GM19324 (cell line): ENCODE measurements at regions not wholly inside any gene's neighbourhood (a gene's known extent, or its start where the extent isn't known, plus 50 kb on each side); places are given as distances from the start of the nearest gene placed in this dataset.
"Not testable (repeated sequence)": the region's sequence is repeated elsewhere in the genome, so short reads cannot be mapped to it uniquely, and the experiment has no call there.

Source experiments
- ATAC-seq: cut with Tn5 transposase; IDR thresholded peaks from one replicate; pipeline ENCODE4 v1.9.1; 2021; ENCODE audit warnings: mild to moderate bottlenecking, moderate library complexity; ENCODE audit not compliant: unreplicated experiment, low FRiP score

- ATAC-seq: no peak
These were observed 366.7 kb upstream of the PROX1 start for GRCh38 chr1:213621077-213621476.

- no peak for ATAC-seq
These were observed 365.3 kb upstream of the PROX1 start for GRCh38 chr1:213622365-213623063.

- ATAC-seq: no peak
These were observed 364.6 kb upstream of the PROX1 start for GRCh38 chr1:213623064-213623581.

GRCh38 chr1:213623862-213624261, 363.9 kb upstream of the PROX1 start:
- ATAC-seq: no peak

GRCh38 chr1:213636778-213637177, 351.0 kb upstream of the PROX1 start:
- ATAC-seq: not testable (repeated sequence)

GRCh38 chr1:213641312-213641711, 346.5 kb upstream of the PROX1 start:
- ATAC-seq: no peak

- no peak for ATAC-seq
These were observed 344.4 kb upstream of the PROX1 start for GRCh38 chr1:213643360-213643759.

- ATAC-seq: no peak
These were observed 339.7 kb upstream of the PROX1 start for GRCh38 chr1:213647864-213648650.

GRCh38 chr1:213649373-213649772, 338.4 kb upstream of the PROX1 start:
- no peak for ATAC-seq

- no peak for ATAC-seq
These were observed 337.2 kb upstream of the PROX1 start for GRCh38 chr1:213650603-213651002.

GRCh38 chr1:213651077-213651476, 336.7 kb upstream of the PROX1 start:
- no peak for ATAC-seq

GRCh38 chr1:213652109-213652508, 335.7 kb upstream of the PROX1 start:
- no peak for ATAC-seq

GRCh38 chr1:213656039-213656438, 331.7 kb upstream of the PROX1 start:
- no peak for ATAC-seq

- no peak for ATAC-seq
These were observed 331.3 kb upstream of the PROX1 start for GRCh38 chr1:213656503-213656902.

- no peak for ATAC-seq
These were observed 330.8 kb upstream of the PROX1 start for GRCh38 chr1:213657013-213657412.

- no peak for ATAC-seq
These were observed 329.9 kb upstream of the PROX1 start for GRCh38 chr1:213657879-213658278.

GRCh38 chr1:213658457-213658856, 329.3 kb upstream of the PROX1 start:
- ATAC-seq: no peak

- no peak for ATAC-seq
These were observed 327.9 kb upstream of the PROX1 start for GRCh38 chr1:213659580-213660547.

GRCh38 chr1:213661302-213661701, 326.5 kb upstream of the PROX1 start:
- ATAC-seq: no peak

- no peak for ATAC-seq
These were observed 321.7 kb upstream of the PROX1 start for GRCh38 chr1:213666113-213666512.

GRCh38 chr1:213666922-213667321, 320.9 kb upstream of the PROX1 start:
- no peak for ATAC-seq
